IPS-NIHi7 (cell line): ENCODE measurements at regions not wholly inside any gene's neighbourhood (a gene's known extent, or its start where the extent isn't known, plus 50 kb on each side); places are given as distances from the start of the nearest gene placed in this dataset.
"Not testable (repeated sequence)": the region's sequence is repeated elsewhere in the genome, so short reads cannot be mapped to it uniquely, and the experiment has no call there.

ENCODE experiments used
- DNase-seq: peaks from one replicate; pipeline ENCODE4 v3.0.0; 2012; ENCODE audit warnings: mixed read lengths; ENCODE audit errors: extremely low spot score

GRCh38 chr2:226578879-226579278, 220.7 kb downstream of the IRS1 start:
- DNase-seq = no peak

- DNase-seq = no peak
These were observed 221.2 kb downstream of the IRS1 start for GRCh38 chr2:226578373-226578772.

GRCh38 chr2:226575928-226576327, 223.7 kb downstream of the IRS1 start:
- DNase-seq = no peak

GRCh38 chr2:226573158-226573557, 226.5 kb downstream of the IRS1 start:
- DNase-seq = no peak

GRCh38 chr2:226564667-226565066, 235.0 kb downstream of the IRS1 start:
- no peak for DNase-seq

- no peak for DNase-seq
These were observed 237.7 kb downstream of the IRS1 start for GRCh38 chr2:226561962-226562361.

GRCh38 chr2:226560325-226560724, 239.3 kb downstream of the IRS1 start:
- no peak for DNase-seq

- no peak for DNase-seq
These were observed 240.1 kb downstream of the IRS1 start for GRCh38 chr2:226559536-226559935.

- DNase-seq = no peak
These were observed 241.2 kb downstream of the IRS1 start for GRCh38 chr2:226558418-226558817.

- no peak for DNase-seq
These were observed 243.6 kb downstream of the IRS1 start for GRCh38 chr2:226556050-226556449.

- no peak for DNase-seq
These were observed 244.9 kb downstream of the IRS1 start for GRCh38 chr2:226554701-226555100.

GRCh38 chr2:226553333-226553732, 246.3 kb downstream of the IRS1 start:
- DNase-seq = no peak

GRCh38 chr2:226552571-226553285, 246.9 kb downstream of the IRS1 start:
- DNase-seq = no peak

GRCh38 chr2:226551522-226552250, 247.9 kb downstream of the IRS1 start:
- no peak for DNase-seq

- DNase-seq = no peak
These were observed 248.8 kb downstream of the IRS1 start for GRCh38 chr2:226550801-226551200.

GRCh38 chr2:226548732-226549131, 250.9 kb downstream of the IRS1 start:
- no peak for DNase-seq

GRCh38 chr2:226544596-226545210, 254.9 kb downstream of the IRS1 start:
- DNase-seq = no peak

GRCh38 chr2:226540204-226540994, 259.2 kb downstream of the IRS1 start:
- no peak for DNase-seq

- no peak for DNase-seq
These were observed 263.2 kb downstream of the IRS1 start for GRCh38 chr2:226536410-226536809.

GRCh38 chr2:226532976-226533375, 266.6 kb downstream of the IRS1 start:
- not testable (repeated sequence) for DNase-seq

- DNase-seq = no peak
These were observed 268.4 kb downstream of the IRS1 start for GRCh38 chr2:226531061-226531810.
